HG03354 (cell line): ENCODE measurements at regions not wholly inside any gene's neighbourhood (a gene's known extent, or its start where the extent isn't known, plus 50 kb on each side); places are given as distances from the start of the nearest gene placed in this dataset.
"Not testable (repeated sequence)": the region's sequence is repeated elsewhere in the genome, so short reads cannot be mapped to it uniquely, and the experiment has no call there.

Experiments
- ATAC-seq: cut with Tn5 transposase; IDR thresholded peaks from one replicate; pipeline ENCODE4 v1.9.1; 2021; ENCODE audit warnings: mild to moderate bottlenecking; ENCODE audit not compliant: unreplicated experiment, poor library complexity, severe bottlenecking

DNA sequence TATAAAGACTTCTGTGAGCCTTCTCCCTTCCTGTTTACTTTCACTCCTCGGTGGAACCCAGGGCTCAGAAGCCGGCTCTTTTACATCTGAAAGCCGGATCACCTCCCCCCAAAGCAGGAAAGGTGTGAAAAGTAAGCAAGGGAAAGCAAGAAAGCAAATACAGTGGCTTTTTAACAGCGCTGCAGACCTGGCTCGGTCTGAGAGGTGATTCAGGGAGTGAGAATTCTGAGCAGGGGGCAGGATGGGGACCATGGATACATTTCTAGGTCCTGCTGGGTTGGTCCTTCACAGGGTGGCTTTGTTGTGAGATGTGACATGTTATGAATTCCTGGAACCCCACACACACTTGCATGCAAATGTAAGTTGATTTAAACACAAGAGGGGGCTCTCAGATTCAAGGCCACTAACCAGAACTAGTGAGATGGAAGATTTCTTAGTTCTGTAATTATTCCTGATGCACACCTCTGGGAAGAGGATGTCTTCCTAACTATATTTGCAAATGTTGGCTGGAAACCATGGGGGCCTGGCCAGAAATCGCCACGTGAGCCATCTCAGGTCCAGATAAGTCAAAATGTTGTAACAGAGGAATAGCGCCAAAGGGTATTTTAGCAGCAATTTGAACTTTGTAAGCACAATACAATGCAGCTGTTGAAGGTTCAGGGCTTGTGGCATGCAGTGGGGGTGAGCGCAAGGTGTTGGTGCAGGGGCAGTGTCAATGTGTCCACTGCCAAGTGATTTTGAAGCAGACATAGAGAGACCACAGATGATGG lies 670.1 kb upstream of the LCORL start:
- ATAC-seq = no peak

DNA sequence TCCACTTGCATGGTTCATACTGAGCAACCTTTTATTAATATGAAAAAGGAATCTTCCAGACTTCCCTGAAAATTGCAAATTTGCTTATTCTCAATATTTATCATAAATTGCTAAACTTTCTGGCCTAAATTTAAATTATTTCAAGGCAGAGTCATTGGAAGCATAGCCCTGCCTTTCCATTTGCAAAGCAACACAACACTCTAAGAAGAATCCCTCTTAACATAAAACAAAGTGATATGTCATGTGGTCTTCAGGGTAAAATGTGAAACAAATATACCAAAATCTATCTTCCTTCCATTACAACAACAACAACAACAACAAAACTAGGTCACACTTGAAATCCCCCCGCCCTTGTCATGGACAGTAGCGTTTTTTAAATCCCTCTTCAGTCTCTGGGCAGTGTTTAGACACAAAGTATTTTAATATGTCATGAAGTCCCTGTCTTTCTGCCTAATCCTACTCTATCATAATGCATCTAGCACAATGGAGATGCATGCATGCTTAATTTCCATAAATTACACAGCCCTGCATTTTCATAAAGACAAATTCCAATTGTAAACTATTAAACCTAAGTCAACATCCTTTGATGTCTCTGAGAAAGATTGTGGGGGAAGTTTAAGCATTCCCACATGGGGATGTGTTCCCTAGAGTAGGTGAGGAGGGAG lies 668.9 kb upstream of the LCORL start:
- ATAC-seq = no peak

DNA sequence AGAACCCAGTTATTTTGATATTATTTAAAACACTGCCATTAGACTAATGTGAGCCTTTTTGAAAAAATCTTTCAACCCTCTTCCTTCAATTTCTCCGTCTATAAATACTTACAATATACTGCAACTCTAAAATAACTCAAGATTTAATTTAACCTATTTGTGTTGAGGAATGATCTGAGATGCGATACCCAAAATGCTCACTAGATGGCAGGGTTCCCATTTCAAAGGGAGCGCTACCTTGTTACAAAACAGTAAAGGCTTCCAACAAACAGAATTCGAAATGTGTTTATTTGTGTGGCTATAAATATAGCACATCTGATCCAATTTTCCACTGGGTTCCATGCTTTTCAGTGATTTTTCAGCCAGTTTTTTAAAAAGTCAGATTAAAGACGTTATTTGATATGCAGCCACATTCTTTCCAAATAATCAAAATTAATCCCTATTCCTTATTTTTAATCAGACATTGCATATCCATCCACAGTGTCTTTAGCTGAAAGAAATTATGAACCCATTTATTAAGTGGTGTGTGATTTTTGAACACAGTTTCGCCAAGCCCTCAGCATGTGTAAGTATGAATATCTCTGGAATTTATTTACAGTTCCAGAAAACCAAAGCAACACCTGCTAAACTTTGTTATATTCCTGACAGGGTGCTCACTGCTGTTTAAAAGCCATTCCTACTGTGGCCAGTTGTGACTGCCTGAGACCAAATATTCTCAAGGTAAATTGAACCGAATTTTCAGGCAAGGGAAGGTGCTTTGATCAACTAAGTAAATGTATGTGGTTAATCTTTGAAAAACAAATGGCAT lies 668.0 kb upstream of the LCORL start:
- peak; percentile 74 for ATAC-seq

DNA sequence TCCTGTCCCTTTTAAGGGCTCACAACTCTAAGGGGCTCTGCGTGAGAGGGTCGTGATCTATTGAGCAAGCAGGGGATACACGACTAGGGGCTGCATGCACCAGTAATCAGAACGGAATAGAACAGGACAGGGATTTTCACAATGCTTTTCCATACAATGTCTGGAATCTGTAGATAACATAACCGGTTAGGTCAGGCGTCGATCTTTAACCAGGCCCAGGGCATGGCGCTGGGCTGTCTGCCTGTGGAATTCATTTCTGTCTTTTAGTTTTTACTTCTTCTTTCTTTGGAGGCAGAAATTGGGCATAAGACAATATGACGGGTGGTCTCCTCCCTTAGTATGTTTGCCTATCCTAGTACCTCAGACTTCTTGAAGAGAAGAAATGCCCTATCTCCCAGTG lies 666.8 kb upstream of the LCORL start:
- ATAC-seq = not testable (repeated sequence)

DNA sequence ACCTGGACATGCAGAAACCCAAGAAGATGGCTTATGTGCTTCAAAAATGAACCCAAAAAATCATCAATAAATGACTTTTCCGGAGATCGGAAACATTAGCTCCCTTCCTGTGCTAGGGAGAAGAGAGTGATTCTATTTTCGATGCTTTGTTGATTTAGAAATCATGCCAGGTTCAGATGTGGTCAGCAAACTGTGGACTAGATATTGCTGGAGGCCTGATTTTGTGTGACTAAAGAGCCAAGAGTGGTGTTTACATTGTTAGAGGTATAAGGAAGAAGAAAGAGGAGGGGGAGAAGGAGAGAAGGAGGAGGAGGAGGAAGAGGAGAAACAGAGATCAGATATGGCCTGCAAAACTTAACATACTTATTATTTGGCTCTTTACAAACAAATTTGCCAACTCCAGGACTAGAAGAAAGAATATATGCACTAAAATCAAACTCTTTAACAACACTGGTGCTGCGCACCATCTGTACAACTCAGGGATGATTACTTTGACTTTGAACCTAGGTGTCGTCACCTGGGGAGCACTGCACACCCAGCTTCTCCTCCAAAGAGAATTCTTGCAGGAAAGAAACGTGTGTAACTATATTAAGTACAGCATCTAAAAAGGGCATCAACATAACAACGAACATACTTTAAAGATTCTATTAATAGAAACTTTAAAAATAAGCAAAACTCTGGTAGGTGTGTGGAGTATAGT lies 664.9 kb upstream of the LCORL start:
- no peak for ATAC-seq

DNA sequence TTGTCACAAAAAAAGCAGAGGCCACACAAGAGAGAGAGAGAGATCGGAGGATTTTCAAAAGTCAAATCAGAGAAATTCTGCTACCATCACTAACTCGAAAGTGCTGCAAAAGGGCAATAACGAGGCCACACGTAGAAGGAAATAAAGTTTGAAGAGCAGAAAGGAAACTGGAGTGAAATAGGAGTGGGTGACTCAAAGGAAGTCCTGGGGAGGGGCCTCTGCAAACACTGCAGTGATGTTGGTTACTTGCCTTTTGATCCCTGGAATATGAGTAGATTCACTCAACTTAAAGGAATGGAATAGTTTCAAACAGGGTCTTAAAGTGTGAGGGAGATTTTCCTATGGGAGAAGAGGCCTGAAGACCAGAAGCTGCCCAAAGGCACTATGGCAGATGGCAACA lies 663.4 kb upstream of the LCORL start:
- no peak for ATAC-seq

DNA sequence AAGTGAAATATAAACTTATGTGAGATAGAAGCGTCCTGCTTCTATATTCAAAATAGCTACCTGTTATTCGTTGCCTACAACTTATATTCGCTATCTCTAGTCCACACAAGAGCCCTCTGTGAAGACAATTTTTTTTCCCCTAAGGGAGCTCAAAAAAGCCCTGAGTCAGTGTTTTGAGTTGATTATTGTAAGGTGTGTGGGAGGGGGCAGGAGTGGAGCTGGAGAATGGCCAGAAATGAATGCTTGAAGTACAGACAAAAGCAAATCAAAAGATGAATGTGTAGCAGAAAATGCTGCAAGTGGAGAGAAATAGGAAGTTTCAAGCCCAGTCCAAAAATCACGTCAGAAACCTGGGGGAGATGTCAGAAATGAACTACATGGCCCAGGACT lies 655.0 kb upstream of the LCORL start:
- ATAC-seq = no peak

DNA sequence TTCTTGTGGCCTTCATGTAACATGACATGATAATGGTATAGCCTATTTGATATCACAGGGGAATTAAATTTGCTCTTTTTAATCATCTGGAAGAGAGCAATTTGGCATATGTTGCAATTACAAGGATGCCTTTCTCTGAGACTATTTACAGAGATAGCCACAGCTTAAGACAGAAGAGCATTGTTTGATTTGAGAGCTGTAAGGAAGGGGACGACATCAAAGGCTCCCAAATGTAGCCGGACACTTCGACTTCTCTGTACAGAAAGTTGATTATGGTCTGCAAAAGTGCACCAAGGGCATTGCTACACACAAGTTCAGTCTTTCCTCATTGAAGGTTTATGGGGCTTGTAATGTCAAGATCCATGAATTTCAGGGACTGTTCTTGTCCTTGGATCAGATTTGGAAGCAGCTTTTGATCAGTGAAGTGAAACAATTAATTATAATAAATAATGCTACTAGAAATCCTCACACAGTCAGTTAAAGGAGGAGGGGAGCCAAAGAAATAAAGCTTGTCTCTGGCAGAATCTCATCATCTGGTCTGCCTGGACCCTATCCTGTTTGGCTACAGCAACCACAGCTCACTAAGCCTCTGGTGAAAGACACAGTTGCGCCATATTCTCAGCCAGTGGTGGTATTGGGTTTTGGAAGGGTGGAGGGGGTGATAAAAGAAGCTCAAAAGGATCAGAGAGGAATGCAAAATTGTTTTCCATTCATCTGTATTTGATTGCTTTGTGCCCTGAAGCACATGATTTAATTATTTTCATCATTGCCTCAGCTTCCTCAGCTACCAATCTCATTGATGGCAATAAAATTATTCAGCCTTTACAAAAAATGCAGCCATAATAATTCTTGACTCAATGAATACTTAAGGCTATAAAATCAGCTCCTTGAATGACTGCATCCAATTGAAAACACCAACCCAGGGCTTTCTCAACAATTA lies 654.3 kb upstream of the LCORL start:
- ATAC-seq = no peak

DNA sequence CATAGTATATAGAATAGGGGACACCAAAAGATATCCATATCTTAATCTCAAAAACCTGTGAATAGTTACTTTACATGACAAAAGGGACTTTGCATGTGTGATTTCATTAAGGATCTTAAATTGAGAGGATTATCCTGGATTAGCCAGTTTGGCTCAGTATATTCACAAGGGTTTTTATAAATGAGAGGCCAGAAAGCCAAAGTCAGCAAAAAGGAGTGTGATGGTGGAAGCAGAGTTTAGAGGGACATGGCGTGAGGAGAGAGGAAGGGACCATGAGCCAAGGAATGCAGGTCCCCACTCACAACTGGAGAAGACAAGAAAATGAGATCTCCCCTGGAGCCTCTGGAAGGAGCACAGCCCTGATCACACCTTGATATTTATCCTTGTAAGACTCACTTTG lies 648.5 kb upstream of the LCORL start:
- ATAC-seq = no peak

DNA sequence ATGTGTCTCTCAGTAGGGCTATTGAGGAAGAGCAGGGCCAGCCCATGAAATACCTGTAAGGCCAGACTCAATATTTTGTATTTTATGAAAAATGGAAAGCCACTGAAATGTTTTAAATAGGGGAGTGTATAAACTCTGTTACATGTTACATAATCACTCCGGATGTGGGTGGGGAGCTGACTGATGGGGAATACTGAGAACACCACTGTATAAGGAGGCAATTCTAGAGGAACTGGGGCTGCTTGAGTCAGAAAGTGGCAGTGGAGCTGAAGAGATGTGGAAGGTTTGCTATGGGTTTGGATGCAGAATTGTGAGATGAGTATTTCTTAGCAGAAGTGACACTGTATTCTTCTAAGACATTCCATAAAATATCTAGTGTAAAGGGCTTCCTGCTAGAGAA lies 647.8 kb upstream of the LCORL start:
- ATAC-seq = no peak

DNA sequence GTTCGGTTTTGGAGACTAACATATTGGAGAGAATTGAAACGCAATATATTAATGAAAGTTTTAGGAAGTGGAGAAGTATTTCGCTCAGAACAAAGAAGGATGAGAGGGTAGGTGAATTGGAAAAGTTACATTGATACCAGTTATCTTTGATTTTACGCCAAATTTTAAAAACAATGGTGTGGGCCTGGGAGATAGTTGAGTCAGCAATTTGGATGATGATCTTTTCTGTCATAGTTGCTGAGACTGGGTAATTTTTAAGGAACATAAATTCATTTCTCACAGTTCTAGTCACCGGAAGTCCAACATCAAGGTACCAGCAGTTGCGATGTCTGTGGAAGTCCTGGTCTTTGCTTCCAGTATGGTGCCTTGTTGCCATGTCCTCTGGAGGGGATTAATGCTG lies 644.8 kb upstream of the LCORL start:
- ATAC-seq = no peak

DNA sequence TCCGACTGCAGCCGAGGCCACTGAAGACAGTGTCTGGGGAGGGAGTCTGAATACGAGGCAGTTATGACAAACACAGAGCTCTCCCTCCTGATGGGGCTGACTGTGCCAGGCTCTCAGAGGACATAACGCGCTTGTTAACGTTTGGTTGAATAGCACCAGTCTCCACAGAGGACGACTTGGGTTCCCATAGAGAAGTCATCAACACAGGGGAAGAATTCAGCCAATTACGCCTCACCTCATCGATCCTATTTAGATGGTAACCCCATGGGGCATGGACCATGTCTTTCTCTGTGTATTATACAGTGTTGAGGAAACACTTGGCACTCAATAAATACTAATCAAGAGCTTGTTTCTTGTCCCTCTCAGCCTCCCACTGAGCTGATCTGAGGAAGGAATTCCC lies 642.6 kb upstream of the LCORL start:
- ATAC-seq = no peak

DNA sequence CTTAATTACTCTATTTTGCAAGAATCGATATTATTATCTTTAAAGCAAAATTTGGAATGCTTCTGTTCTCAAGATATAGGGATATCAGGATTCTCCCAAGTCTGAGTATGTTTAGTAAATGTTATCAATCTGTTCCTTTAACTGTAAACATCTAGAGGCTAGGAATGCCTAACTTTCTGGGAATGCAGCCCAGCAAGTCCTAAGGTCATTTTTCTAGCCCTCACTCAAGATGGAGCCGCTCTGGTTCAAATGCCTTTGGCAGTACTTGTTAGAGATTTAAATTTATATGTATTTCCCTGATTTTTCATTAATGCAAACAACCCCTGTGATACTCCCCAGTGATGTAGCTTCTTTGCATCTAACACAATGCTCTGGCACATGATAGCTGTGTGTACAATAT lies 623.8 kb upstream of the LCORL start:
- ATAC-seq = no peak

DNA sequence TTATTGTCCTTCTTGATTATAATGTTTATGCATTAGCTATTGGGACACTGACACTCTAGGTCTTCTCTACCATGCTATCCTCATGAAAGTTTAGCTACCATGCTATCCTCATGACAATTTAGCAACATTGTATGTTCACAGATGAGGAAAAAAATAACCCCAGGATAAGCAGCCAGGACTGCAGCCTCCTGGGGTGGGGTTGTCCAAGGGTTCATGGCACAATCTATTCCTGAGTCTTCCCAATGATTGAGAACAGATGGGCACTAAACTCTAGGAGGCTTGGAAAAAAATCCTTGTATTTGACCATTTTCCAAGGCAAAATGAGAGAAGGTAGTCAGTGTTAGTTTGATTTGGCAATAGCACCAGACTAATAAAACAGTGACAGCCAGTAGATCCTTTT lies 619.8 kb upstream of the LCORL start:
- no peak for ATAC-seq

DNA sequence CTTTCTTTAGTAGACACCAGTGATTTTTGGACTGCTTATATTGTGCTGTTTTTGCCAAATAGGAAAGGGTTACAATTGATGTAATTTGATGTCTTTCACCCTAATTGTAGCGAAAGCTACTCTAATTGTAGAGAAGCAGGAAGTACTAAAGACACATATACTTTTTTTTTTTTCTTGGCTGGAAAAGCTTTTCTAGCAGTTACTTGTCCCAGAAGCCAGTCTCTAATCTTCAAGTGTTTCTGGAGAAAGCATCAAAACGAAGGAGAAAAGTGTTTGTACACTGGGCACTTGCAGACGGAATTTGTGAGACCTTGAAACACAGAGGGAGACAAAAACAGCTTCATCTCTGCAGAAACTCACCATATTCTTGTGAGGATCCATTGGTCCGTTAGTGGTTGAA lies 616.5 kb upstream of the LCORL start:
- no peak for ATAC-seq

DNA sequence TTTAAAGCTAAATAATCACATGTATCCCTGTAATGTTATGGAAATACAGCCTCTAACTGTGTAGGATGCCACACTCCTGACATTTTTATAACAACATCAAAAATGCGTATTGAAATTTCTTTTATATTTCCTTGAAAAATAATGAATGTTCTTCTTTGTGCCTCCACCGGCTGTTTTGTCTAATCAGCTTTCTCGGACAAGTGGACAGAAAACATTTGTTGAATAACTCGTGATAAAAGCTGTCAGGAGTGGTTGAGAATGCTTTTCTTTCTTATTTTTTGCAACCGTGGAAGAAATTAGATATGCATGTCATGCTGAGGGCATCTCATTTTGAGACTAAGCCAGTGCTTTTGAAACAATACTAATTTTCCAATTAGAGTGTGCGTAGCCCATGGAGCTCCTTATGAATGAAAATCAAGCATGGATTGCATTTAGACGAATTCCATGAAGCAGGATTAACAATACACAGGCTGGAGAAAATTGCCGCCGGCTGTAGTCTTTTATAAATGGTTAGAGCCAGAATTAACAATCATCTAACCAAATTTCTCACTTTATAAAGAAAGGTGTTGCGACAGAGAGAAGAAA lies 614.5 kb upstream of the LCORL start:
- ATAC-seq = no peak

DNA sequence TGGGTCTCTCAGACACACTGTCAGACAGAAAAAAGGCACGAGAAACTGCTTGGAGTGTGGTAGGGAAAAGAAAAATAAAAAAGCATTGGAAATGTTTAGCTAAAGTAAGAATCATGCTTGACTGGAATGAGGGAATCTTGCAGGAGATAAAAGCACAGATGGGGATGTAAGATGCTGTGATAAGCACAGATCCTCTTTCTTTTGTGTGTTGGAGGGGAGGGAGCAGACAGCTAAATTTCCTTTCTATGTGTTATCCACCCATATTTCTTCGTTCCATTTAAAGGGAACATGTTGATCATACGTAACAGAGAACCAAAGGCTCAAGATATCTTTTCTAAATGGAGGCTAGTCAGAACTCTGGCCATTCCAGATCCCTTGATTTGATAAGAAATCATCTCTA lies 614.0 kb upstream of the LCORL start:
- ATAC-seq = no peak

DNA sequence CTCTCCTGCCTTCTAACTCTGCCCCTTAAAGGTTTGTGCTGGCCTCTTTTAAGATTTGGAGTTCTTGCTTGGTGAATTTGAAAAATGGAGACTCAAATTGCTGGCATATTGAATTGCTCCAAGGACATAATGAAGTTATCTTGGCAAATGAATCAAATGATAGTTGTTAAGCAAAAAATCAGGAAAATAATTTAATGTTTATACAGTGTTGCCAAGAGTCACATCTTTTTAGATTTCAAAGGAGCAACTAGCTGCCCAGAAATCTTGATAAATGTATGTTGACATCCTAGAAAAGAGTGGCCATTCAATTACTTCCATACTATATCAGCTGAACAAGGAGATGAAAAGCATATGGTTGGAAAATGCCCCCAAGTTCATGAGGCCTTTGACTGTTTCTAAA lies 610.0 kb upstream of the LCORL start:
- ATAC-seq = no peak
